Epithelial cell of proximal tubule (primary cell): ENCODE measurements at regions not wholly inside any gene's neighbourhood (a gene's known extent, or its start where the extent isn't known, plus 50 kb on each side); places are given as distances from the start of the nearest gene placed in this dataset.

Source experiments
- DNase-seq: peaks from one replicate; pipeline ENCODE4 v3.0.0-alpha.2; 2011; ENCODE audit warnings: low read depth
- H3K4me3 ChIP-seq: 2 replicates; pipeline ENCODE4 v1.5.1; 2011; ENCODE audit warnings: low read depth, mild to moderate bottlenecking, low read length
- TF ChIP-seq, protein P1 (sequence below): conservative IDR thresholded peaks from 2 replicates; pipeline ENCODE4 v1.5.1; 2012; ENCODE audit warnings: low read depth, mild to moderate bottlenecking, low read length

DNA sequence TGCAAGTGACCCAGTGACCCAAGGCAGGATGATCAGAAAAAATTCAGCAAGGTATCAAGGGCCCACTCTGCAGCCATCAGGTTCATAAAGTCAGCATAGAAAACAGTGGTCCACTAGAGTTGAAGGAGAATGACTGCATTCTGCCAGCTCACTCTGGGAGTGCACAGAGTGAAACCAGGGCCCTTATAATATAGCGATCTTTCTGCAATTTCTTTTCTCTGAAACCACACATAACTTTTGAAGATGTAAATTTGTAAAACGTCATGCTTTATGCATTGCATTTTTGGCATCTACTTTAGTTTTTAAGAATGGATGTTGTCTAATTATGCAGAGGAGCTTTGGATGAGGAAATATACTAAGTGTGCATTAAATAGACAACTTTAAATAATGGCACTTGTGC lies 225.0 kb upstream of the SMIM21 start:
- DNase-seq, result no peak
- TF ChIP-seq, protein P1, sequence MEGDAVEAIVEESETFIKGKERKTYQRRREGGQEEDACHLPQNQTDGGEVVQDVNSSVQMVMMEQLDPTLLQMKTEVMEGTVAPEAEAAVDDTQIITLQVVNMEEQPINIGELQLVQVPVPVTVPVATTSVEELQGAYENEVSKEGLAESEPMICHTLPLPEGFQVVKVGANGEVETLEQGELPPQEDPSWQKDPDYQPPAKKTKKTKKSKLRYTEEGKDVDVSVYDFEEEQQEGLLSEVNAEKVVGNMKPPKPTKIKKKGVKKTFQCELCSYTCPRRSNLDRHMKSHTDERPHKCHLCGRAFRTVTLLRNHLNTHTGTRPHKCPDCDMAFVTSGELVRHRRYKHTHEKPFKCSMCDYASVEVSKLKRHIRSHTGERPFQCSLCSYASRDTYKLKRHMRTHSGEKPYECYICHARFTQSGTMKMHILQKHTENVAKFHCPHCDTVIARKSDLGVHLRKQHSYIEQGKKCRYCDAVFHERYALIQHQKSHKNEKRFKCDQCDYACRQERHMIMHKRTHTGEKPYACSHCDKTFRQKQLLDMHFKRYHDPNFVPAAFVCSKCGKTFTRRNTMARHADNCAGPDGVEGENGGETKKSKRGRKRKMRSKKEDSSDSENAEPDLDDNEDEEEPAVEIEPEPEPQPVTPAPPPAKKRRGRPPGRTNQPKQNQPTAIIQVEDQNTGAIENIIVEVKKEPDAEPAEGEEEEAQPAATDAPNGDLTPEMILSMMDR, result no peak
- H3K4me3 ChIP-seq, result no peak overlapping the region

DNA sequence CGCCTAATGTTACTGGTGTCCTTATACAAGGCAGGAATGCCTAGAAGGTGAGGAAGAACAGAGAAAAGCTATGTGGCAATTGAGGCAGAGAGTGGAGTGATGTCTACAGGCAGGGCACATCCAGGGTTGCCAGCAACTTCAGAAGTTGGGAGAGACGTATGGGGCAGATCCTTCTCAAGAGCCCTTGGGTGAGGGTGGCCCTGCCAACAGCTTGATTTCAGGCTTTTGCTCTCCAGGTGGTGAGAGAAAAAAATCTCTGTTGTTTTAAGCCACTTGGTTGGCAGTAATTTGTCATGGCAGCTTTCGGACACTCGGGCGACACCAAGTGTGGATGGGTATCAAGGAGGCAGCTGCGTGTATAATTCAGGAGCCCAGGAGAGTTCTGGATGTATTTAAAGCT lies 217.4 kb upstream of the SMIM21 start:
- no peak for DNase-seq
- H3K4me3 ChIP-seq, result no peak overlapping the region
- TF ChIP-seq, protein P1, result no peak

DNA sequence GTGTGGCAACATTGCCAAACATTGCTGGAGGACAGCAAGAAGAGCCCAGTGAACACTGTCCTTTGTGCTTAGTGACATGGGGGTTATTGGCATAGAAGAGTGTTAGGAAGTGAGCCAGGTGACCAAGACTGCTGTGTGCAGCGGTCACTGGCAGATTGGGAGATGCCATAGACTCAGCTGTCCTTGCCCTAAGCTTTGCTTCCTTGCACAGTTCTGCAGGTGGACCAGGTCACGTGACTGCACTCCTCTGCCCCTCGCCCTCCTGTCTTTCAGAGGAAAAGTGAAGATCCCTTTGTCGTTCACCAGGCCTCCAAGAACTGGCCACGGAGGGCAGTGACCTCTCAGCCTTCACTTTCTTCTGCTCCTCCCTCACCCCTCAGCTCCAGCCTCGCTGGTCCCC lies 215.6 kb upstream of the SMIM21 start:
- no peak for DNase-seq
- H3K4me3 ChIP-seq, result no peak overlapping the region
- TF ChIP-seq, protein P1, result no peak

DNA sequence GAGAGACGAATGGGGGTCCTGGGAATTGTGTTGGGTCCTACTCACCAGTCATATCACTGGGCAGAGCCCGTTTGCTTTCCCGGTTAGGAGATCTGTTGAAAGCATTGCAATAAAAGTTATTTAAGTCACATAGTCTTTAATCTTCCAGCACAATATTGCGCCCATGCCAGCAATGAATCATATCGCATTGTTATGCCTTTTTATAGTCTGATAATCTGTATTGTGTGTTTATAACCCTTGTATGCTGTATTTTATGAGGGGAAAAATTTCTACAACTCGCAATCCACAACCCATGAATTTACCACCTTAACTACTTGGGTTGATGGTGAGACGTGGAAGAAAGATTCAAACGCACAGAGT lies 211.9 kb upstream of the SMIM21 start:
- H3K4me3 ChIP-seq, result no peak overlapping the region
- DNase-seq, result no peak
- TF ChIP-seq, protein P1, result no peak

DNA sequence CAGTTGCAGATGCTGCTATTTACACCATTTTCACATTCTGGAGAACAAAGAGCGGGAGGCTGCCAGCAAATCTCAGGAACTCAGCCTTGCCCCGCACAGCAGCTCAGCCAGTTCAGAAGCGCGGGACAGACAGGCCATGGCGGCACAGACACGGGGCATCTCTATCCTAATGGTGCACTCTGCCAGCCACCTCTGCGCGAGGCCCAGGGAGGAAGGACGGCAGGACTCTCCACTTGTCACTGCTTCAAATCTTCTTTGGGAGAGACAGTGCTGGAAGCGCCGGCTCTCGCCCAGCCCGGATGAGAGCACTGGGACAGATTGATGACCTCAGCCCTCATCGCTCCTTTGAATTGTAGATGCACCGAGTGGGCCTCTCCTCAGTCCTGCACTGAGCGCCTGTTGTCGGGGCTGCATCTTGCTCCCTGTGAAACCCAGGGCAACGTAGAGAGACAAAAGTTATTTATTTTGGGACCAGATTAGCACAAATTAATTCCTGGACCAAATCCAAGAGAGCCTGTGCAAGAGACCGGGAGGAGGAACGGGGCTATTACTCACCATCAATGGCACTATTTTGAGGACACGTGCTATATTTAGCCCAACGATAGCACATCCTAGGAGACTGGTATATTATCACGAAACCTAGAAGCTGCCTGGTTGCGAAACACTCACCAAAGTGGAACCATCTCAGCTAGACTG lies 211.4 kb upstream of the SMIM21 start:
- DNase-seq, result no peak
- no peak overlapping the region for H3K4me3 ChIP-seq
- TF ChIP-seq, protein P1, result no peak

DNA sequence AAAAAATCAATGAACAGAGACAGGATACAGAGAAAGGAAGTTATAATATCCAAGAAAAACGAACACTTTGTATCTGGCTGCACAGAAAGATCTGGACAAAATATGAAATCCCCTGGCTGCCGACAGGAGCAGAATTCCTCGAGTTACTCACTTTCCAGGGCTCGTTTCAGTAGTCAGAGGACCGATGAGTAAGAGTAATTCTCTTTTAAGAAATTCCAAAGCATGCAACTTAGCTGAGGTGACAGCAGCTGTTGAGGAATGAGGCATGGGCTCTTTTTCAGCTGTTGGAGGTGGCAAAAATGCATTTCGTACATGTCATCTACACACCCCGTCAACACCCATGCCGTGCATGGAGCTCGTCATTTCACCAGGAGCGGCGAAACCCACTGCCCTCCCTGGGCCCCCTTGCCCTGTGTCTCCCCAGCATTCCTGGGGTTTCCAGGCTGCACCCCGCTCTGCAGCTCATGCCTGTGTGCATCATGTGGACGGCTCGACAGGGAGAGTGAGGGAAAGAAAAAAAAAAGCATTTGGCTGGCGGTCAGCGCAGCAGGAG lies 210.8 kb upstream of the SMIM21 start:
- no peak overlapping the region for H3K4me3 ChIP-seq

More for the DNA sequence above, 210.8 kb upstream of the SMIM21 start:
- no peak for DNase-seq
- TF ChIP-seq, protein P1, result no peak
